Kidney epithelial cell (primary cell): ENCODE measurements at regions not wholly inside any gene's neighbourhood (a gene's known extent, or its start where the extent isn't known, plus 50 kb on each side); places are given as distances from the start of the nearest gene placed in this dataset.
A peak's percentile ranks its signal among the peaks of the same experiment; 100 is the strongest.

Experiments
- DNase-seq: peaks from one replicate; pipeline ENCODE4 v3.0.0-alpha.2; 2010; ENCODE audit warnings: low read depth
- H3K27me3 ChIP-seq: 2 replicates; pipeline ENCODE4 v1.6.0; 2011; ENCODE audit warnings: low read length; ENCODE audit not compliant: control insufficient read depth, insufficient read depth
- H3K36me3 ChIP-seq: 2 replicates; pipeline ENCODE4 v1.5.1; 2011; ENCODE audit warnings: low read length; ENCODE audit not compliant: control insufficient read depth, insufficient read depth
- H3K4me3 ChIP-seq: 2 replicates; pipeline ENCODE4 v1.5.1; 2011; ENCODE audit warnings: low read depth, mild to moderate bottlenecking, control low read depth, low read length
- CTCF ChIP-seq: IDR thresholded peaks from 2 replicates; pipeline ENCODE4 v1.5.1; 2011; ENCODE audit warnings: mild to moderate bottlenecking, moderate library complexity, low read length, control low read depth, inconsistent platforms; ENCODE audit not compliant: insufficient read depth, poor library complexity, severe bottlenecking

GRCh38 chr4:23629421-23629820, 260.4 kb downstream of the PPARGC1A start:
- Histone ChIP-seq H3K36me3 (no peaks in the 10 kb centered on the region), H3K4me3 (no peak overlapping the region), H3K27me3 (no peaks in the 10 kb centered on the region)
- DNase-seq, result no peak
- no peak for TF ChIP-seq CTCF

- Histone ChIP-seq H3K36me3 (no peaks in the 10 kb centered on the region), H3K27me3 (no peaks in the 10 kb centered on the region), H3K4me3 (no peak overlapping the region)
- peak; percentile 30 for TF ChIP-seq CTCF
- no peak for DNase-seq
These were observed 275.5 kb downstream of the PPARGC1A start for GRCh38 chr4:23614284-23614892.

- H3K27me3 ChIP-seq, result no peaks in the 10 kb centered on the region
- no peak overlapping the region for H3K4me3 ChIP-seq
- no peak for DNase-seq
- no peaks in the 10 kb centered on the region for H3K36me3 ChIP-seq
- no peak for TF ChIP-seq CTCF
These were observed 276.1 kb downstream of the PPARGC1A start for GRCh38 chr4:23613782-23614181.

- no peaks in the 10 kb centered on the region for H3K27me3 ChIP-seq
- no peak for TF ChIP-seq CTCF
These were observed 287.1 kb downstream of the PPARGC1A start for GRCh38 chr4:23602720-23603119.

GRCh38 chr4:23594125-23594524, 295.7 kb downstream of the PPARGC1A start:
- no peak for TF ChIP-seq CTCF
- Histone ChIP-seq H3K4me3 (no peak overlapping the region), H3K27me3 (no peaks in the 10 kb centered on the region), H3K36me3 (no peaks in the 10 kb centered on the region)
- no peak for DNase-seq

More at GRCh38 chr4:23602720-23603119, 287.1 kb downstream of the PPARGC1A start:
- Histone ChIP-seq H3K36me3 (no peaks in the 10 kb centered on the region), H3K4me3 (no peak overlapping the region)
- DNase-seq, result no peak

GRCh38 chr4:23590431-23590830, 299.4 kb downstream of the PPARGC1A start:
- Histone ChIP-seq H3K4me3 (no peak overlapping the region), H3K36me3 (no peaks in the 10 kb centered on the region), H3K27me3 (no peaks in the 10 kb centered on the region)
- no peak for TF ChIP-seq CTCF
- DNase-seq, result no peak
